GM12878 (cell line): ENCODE measurements at regions not wholly inside any gene's neighbourhood (a gene's known extent, or its start where the extent isn't known, plus 50 kb on each side); places are given as distances from the start of the nearest gene placed in this dataset.

Source experiments
- ATAC-seq: fragments of 200-7000 bp; cut with Tn5 transposase; 3 replicates; pipeline ENCODE4 v1.9.1; 2020; ENCODE audit warnings: mild to moderate bottlenecking, moderate library complexity
- BruUV-seq: library from RNA; stranded (reverse); fragments of 400-500 nt; replicated peaks from 2 replicates; lab custom pipeline; 2021; lab: Mats Ljungman, UMichigan
- CTCF ChIA-PET: fragments of 300-600 bp; sonication (Branson Sonifier 250); formaldehyde crosslinking; extraction: SDS; loops from one replicate; lab custom pipeline; 2021; ENCODE audit warnings: inconsistent platforms; lab: Yijun Ruan, JAX
- POLR2A ChIA-PET: fragments of 350-600 bp; formaldehyde crosslinking; extraction: SDS; loops from one replicate; lab custom pipeline; 2021; ENCODE audit warnings: inconsistent platforms; lab: Charles Lee
- RAD21 ChIA-PET: fragments of 300-600 bp; sonication (Branson Sonifier 250); formaldehyde crosslinking; loops from one replicate; lab custom pipeline; 2023; ENCODE audit warnings: antibody characterized with exemption; ENCODE audit not compliant: unreplicated experiment; lab: Charles Lee
- SMC1A ChIA-PET: fragments of 300-600 bp; sonication (Branson Sonifier 250); formaldehyde crosslinking; loops from one replicate; lab custom pipeline; 2023; ENCODE audit not compliant: unreplicated experiment, uncharacterized antibody; lab: Charles Lee
- DNase-seq: peaks from one replicate; pipeline ENCODE4 v3.0.0-alpha.2; 2011; ENCODE audit warnings: low read depth, low spot score
- FAIRE-seq: peaks from 3 replicates; lab custom pipeline; 2011; peaks lifted over from hg19 to GRCh38; lab: Jason Lieb, UNC
- H2AFZ ChIP-seq: 2 replicates; pipeline ENCODE4 v1.6.0; 2011; ENCODE audit warnings: low read depth, low read length, control low read depth; ENCODE audit not compliant: control insufficient read depth
- H3K27ac ChIP-seq: 2 replicates; pipeline ENCODE4 v1.5.1; 2011; ENCODE audit warnings: control low read depth; ENCODE audit not compliant: control insufficient read depth, insufficient read depth
- H3K27me3 ChIP-seq, 2 experiments: replicated peaks in 1 of 2; 2 replicates each; pipeline versions ENCODE4 v1.6.0 to v1.6.1; 2011; ENCODE audit warnings: low read length in 1 of 2; ENCODE audit not compliant: control insufficient read depth in 2 of 2, insufficient read depth in 2 of 2
- H3K36me3 ChIP-seq, 2 experiments: 2 replicates each; pipeline ENCODE4 v1.5.1; 2011; ENCODE audit warnings: low read length in 1 of 2; ENCODE audit not compliant: control insufficient read depth in 2 of 2, insufficient read depth in 2 of 2
- H3K4me1 ChIP-seq: 2 replicates; pipeline ENCODE4 v1.6.1; 2011; ENCODE audit warnings: mild to moderate bottlenecking, low read length, moderate library complexity, mixed read lengths; ENCODE audit not compliant: control insufficient read depth, insufficient read depth
- H3K4me2 ChIP-seq: 2 replicates; pipeline ENCODE4 v1.6.0; 2011; ENCODE audit warnings: control low read depth; ENCODE audit not compliant: control insufficient read depth, insufficient read depth
- H3K4me3 ChIP-seq: fragments of 200-600 bp; sonication (generic); 2 replicates; pipeline ENCODE4 v1.5.1; 2016
- H3K79me2 ChIP-seq: 2 replicates; pipeline ENCODE4 v1.6.0; 2011; ENCODE audit warnings: low read length; ENCODE audit not compliant: control insufficient read depth, insufficient read depth
- H3K9ac ChIP-seq: 2 replicates; pipeline ENCODE4 v1.8.0; 2011; ENCODE audit warnings: low read length, control low read depth, mixed read lengths; ENCODE audit not compliant: control insufficient read depth, insufficient read depth
- H3K9me3 ChIP-seq: replicated peaks from 3 replicates; pipeline ENCODE4 v1.5.1; 2011; ENCODE audit warnings: mild to moderate bottlenecking, low read length; ENCODE audit not compliant: control insufficient read depth, insufficient read depth
- H4K20me1 ChIP-seq: 2 replicates; pipeline ENCODE4 v1.6.0; 2011; ENCODE audit not compliant: control insufficient read depth, insufficient read depth
- RAD21 ChIP-seq: IDR thresholded peaks from 2 replicates; pipeline ENCODE4 v1.6.1; 2011; ENCODE audit warnings: mild to moderate bottlenecking, low read depth, low read length, moderate library complexity; ENCODE audit not compliant: insufficient read depth
- RAD51 ChIP-seq: fragments of 450-650 bp; IDR thresholded peaks from 2 replicates; pipeline ENCODE4 v1.6.1; 2016; ENCODE audit warnings: moderate library complexity, mild to moderate bottlenecking, inconsistent platforms
- SMC3 ChIP-seq: IDR thresholded peaks from 2 replicates; pipeline ENCODE4 v1.6.1; 2011; ENCODE audit warnings: low read length, improper control_type of control experiment, borderline replicate concordance
- STAT3 ChIP-seq: IDR thresholded peaks from 2 replicates; pipeline ENCODE4 v1.6.1; 2011; ENCODE audit warnings: low read depth, low read length, improper control_type of control experiment
- SUPT20H ChIP-seq: IDR thresholded peaks from 2 replicates; pipeline ENCODE4 v1.6.1; 2011; ENCODE audit warnings: low read depth, mild to moderate bottlenecking, low read length, moderate library complexity, borderline replicate concordance; ENCODE audit not compliant: control insufficient read depth
- TARDBP ChIP-seq: IDR thresholded peaks from 2 replicates; pipeline ENCODE4 v1.6.1; 2016; ENCODE audit warnings: borderline replicate concordance
- WGBS: methylation state at CpG from one replicate; pipeline ENCODE4 v1.1.6; 2016; ENCODE audit warnings: low lambda C conversion rate; ENCODE audit not compliant: insufficient replicate concordance, insufficient coverage; ENCODE audit errors: missing lambda C conversion rate; 5-methylcytosine and 5-hydroxymethylcytosine counted together
- in situ Hi-C: fragments of 300-500 bp; cut with MboI; formaldehyde crosslinking; loops from 9 replicates; pipeline ENCODE4 v1.14.3; 2018; ENCODE audit warnings: mixed read lengths
- intact Hi-C: fragments of 100-400 bp; cut with micrococcal nuclease; formaldehyde crosslinking; loops from one replicate; pipeline ENCODE4 v1.14.2; 2022; ENCODE audit not compliant: unreplicated experiment
- TF ChIP-seq, protein P1 (sequence below): IDR thresholded peaks from 2 replicates; pipeline ENCODE4 v1.6.1; 2012; ENCODE audit warnings: low read length, inconsistent platforms
- TF ChIP-seq, protein P2 (sequence below): fragments of 450-650 bp; IDR thresholded peaks from 2 replicates; pipeline ENCODE4 v1.6.1; 2017; ENCODE audit warnings: mild to moderate bottlenecking, moderate library complexity
- TF ChIP-seq, protein P3 (sequence below), 3 experiments: IDR thresholded peaks in 2 of 3; conservative IDR thresholded peaks in 1 of 3; 2 replicates each; pipeline ENCODE4 v1.5.1; 2011; ENCODE audit warnings: low read depth in 3 of 3, low read length in 3 of 3, mild to moderate bottlenecking in 3 of 3, control low read depth in 2 of 3, moderate library complexity in 2 of 3, inconsistent platforms in 1 of 3, mixed read lengths in 1 of 3; ENCODE audit not compliant: control insufficient read depth in 2 of 3, insufficient read depth in 1 of 3; ENCODE audit errors: extremely low read depth in 1 of 3

DNA sequence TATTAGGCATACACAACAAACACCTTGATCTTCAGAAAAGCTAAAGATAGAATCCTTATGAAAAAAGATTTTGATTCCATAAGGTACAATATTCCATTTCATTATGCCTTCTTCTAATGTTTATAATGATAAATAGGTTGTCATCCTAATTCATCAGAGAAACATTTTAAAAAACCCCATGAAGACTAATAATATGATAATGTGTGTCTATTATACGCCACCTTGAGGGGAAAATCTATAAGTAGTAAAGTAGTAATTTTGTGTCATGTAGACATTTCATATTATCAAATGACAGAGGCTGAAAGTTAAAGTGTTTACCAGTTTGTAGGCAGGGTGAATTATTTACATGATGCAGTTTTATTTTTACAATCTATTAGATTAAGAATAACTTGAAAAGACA lies 524.3 kb downstream of the GBE1 start:
- Histone ChIP-seq H3K9ac (no peak overlapping the region), H3K79me2 (no peaks in the 10 kb centered on the region), H3K27me3 (no peaks in the 10 kb centered on the region), H3K4me1 (no peaks in the 10 kb centered on the region), H3K9me3 (no peaks in the 10 kb centered on the region), H3K4me3 (no peak overlapping the region), H3K4me2 (no peak overlapping the region), H2AFZ (no peak overlapping the region), H3K27ac (no peak overlapping the region), H3K36me3 (no peaks in the 10 kb centered on the region), H4K20me1 (no peaks in the 10 kb centered on the region)
- POLR2A ChIA-PET = no interaction called here
- CTCF ChIA-PET = interaction anchor here (1.3 kb wide), 1 partner anchor 18 kb away, joined by 4 read pairs; no protein-coding TSS in a partner anchor
- intact Hi-C loops (no loop called here), in situ Hi-C loops (no loop called here)
- BruUV-seq = no TSS peak
- no peak for TF ChIP-seq RAD51
- RAD21 ChIA-PET = no interaction called here
- WGBS = 6% methylated on average over 1 of the region's 1 CpG
- SMC1A ChIA-PET = no interaction called here
- no peak for DNase-seq
- ATAC-seq = no peak
- no peak for FAIRE-seq

DNA sequence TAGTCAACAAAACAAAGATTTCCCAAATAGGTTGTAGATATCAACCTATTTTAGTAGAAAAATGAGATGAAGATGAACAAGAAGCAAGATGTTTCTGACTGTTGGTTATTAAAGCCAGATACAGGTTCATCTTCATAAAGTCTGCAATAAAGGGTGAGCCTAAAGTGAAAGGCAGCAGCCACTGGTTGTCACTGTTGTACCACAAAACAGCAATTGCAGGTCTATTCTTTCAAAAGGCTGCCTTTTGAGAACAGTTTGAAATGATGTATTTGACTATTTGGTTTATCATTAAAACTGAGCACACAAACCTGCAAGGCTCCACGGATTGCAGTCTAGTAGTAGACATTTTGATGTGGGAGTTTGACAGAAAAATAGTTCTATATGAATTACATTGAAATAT lies 543.4 kb downstream of the GBE1 start:
- FAIRE-seq (no peak), DNase-seq (no peak), ATAC-seq (no peak)
- SMC1A ChIA-PET = no interaction called here
- no peaks in the 10 kb centered on the region for H3K4me1 ChIP-seq
- in situ Hi-C loops = no loop called here
- intact Hi-C loops = no loop called here
- 4% methylated on average over 1 of the region's 1 CpG for WGBS
- H3K79me2 ChIP-seq = no peaks in the 10 kb centered on the region
- CTCF ChIA-PET = no interaction called here
- no peak overlapping the region for H3K4me2 ChIP-seq
- BruUV-seq = no TSS peak
- POLR2A ChIA-PET = no interaction called here
- H3K27me3 ChIP-seq = no peaks in the 10 kb centered on the region
- no peak overlapping the region for H3K4me3 ChIP-seq
- RAD21 ChIA-PET = no interaction called here
- no peak for TF ChIP-seq TARDBP
- peak; percentile 28; the same call in 1 of the 2 replicates for TF ChIP-seq SMC3
- TF ChIP-seq, protein P1, sequence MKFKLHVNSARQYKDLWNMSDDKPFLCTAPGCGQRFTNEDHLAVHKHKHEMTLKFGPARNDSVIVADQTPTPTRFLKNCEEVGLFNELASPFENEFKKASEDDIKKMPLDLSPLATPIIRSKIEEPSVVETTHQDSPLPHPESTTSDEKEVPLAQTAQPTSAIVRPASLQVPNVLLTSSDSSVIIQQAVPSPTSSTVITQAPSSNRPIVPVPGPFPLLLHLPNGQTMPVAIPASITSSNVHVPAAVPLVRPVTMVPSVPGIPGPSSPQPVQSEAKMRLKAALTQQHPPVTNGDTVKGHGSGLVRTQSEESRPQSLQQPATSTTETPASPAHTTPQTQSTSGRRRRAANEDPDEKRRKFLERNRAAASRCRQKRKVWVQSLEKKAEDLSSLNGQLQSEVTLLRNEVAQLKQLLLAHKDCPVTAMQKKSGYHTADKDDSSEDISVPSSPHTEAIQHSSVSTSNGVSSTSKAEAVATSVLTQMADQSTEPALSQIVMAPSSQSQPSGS = no peak
- TF ChIP-seq RAD21 = peak; percentile 51
- TF ChIP-seq STAT3 = no peak
- TF ChIP-seq, protein P2, sequence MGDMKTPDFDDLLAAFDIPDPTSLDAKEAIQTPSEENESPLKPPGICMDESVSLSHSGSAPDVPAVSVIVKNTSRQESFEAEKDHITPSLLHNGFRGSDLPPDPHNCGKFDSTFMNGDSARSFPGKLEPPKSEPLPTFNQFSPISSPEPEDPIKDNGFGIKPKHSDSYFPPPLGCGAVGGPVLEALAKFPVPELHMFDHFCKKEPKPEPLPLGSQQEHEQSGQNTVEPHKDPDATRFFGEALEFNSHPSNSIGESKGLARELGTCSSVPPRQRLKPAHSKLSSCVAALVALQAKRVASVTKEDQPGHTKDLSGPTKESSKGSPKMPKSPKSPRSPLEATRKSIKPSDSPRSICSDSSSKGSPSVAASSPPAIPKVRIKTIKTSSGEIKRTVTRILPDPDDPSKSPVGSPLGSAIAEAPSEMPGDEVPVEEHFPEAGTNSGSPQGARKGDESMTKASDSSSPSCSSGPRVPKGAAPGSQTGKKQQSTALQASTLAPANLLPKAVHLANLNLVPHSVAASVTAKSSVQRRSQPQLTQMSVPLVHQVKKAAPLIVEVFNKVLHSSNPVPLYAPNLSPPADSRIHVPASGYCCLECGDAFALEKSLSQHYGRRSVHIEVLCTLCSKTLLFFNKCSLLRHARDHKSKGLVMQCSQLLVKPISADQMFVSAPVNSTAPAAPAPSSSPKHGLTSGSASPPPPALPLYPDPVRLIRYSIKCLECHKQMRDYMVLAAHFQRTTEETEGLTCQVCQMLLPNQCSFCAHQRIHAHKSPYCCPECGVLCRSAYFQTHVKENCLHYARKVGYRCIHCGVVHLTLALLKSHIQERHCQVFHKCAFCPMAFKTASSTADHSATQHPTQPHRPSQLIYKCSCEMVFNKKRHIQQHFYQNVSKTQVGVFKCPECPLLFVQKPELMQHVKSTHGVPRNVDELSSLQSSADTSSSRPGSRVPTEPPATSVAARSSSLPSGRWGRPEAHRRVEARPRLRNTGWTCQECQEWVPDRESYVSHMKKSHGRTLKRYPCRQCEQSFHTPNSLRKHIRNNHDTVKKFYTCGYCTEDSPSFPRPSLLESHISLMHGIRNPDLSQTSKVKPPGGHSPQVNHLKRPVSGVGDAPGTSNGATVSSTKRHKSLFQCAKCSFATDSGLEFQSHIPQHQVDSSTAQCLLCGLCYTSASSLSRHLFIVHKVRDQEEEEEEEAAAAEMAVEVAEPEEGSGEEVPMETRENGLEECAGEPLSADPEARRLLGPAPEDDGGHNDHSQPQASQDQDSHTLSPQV = no peak
- TF ChIP-seq, protein P3, sequence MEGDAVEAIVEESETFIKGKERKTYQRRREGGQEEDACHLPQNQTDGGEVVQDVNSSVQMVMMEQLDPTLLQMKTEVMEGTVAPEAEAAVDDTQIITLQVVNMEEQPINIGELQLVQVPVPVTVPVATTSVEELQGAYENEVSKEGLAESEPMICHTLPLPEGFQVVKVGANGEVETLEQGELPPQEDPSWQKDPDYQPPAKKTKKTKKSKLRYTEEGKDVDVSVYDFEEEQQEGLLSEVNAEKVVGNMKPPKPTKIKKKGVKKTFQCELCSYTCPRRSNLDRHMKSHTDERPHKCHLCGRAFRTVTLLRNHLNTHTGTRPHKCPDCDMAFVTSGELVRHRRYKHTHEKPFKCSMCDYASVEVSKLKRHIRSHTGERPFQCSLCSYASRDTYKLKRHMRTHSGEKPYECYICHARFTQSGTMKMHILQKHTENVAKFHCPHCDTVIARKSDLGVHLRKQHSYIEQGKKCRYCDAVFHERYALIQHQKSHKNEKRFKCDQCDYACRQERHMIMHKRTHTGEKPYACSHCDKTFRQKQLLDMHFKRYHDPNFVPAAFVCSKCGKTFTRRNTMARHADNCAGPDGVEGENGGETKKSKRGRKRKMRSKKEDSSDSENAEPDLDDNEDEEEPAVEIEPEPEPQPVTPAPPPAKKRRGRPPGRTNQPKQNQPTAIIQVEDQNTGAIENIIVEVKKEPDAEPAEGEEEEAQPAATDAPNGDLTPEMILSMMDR (IDR thresholded peaks at IDR 0.05 in 2 of 3, conservative IDR thresholded peaks at IDR 0.05 in 1 of 3; ENCODE audit: control insufficient read depth in 2 of 3, extremely low read depth in 1 of 3, insufficient read depth in 1 of 3, low read depth in 3 of 3, low read length in 3 of 3) = peak in 2 of 3 experiments; percentile 20 to 64; a peak in 3 of 6 replicates
- TF ChIP-seq SUPT20H = no peak
- H3K36me3 ChIP-seq = no peaks in the 10 kb centered on the region
- no peak overlapping the region for H2AFZ ChIP-seq
- no peaks in the 10 kb centered on the region for H3K9me3 ChIP-seq
- H3K27ac ChIP-seq = no peak overlapping the region
- H4K20me1 ChIP-seq = no peaks in the 10 kb centered on the region
- no peak overlapping the region for H3K9ac ChIP-seq
